ENCODE measurements at regions not wholly inside any gene's neighbourhood (a gene's known extent, or its start where the extent isn't known, plus 50 kb on each side); places are given as distances from the start of the nearest gene placed in this dataset.

DNA sequence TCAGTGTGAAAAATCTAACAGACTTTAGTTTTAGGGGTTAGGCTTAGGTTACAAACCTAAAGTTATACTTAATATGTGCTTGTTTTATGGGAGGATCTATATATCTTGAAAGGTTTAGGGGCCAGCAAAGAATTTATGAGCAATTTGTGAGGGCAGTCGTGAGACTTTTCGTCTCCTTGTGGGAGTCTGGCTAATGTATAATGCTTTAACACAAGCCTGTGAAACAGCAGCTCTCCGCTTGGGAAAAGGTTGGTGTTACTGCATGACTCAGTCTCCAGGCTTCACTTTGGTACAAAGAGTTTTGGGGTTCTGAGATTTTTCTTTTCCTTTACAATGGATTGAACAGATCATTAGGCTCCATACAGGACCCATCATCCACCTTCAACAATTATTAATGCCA is 79.0 kb upstream of the MFGE8 start:
- peaks cover 0 to 8% of the 10 kb centered on the region in 2 experiments; a peak in 1 of 4 replicates for H3K79me2 ChIP-seq (ENCODE audit: control insufficient read depth in 1 of 2, insufficient read depth in 2 of 2, low read length in 2 of 2)
- H2BK5ac ChIP-seq (ENCODE audit: low read depth, low read length): peak overlapping the region; percentile 99
- H2BK15ac ChIP-seq (ENCODE audit: low read length): no peak overlapping the region
- FAIRE-seq (peak; percentile 58), DNase-seq (ENCODE audit: low read depth in 1 of 2, low spot score in 2 of 2) (no peak)
- peak overlapping the region; percentile 99 for H2BK120ac ChIP-seq (replicated peaks; ENCODE audit: low read depth, low read length)
- H3K79me1 ChIP-seq (ENCODE audit: low read depth, low read length): no peaks in the 10 kb centered on the region
- no peaks in the 10 kb centered on the region for H4K20me1 ChIP-seq (replicated peaks in 1 of 2; ENCODE audit: control insufficient read depth in 1 of 2, insufficient read depth in 2 of 2, low read length in 2 of 2)
- H2BK20ac ChIP-seq (ENCODE audit: low read length): peak overlapping the region; percentile 77
- H3K4me3 ChIP-seq (ENCODE audit: extremely low read depth in 1 of 4, insufficient read depth in 2 of 4, low read depth in 3 of 4, low read length in 4 of 4): no peak overlapping the region; a peak in 1 of 8 replicates
- peak overlapping the region; percentile 91 for H3K56ac ChIP-seq (replicated peaks; ENCODE audit: insufficient read length, low read depth, low read length)
- no peak overlapping the region for H4K8ac ChIP-seq (ENCODE audit: extremely low read depth, insufficient read depth, low read length)
- peaks cover 6% of the 10 kb centered on the region for H3K23me2 ChIP-seq (ENCODE audit: low read depth, low read length)
- peak overlapping the region; percentile 83; the same call in 1 of the 2 replicates for H3K27ac ChIP-seq (ENCODE audit: low read depth, low read length)
- H3K18ac ChIP-seq (ENCODE audit: extremely low read depth, low read length): peak overlapping the region; percentile 97
- TF ChIP-seq RBBP5 (IDR thresholded peaks at IDR 0.05; ENCODE audit: borderline replicate concordance, low read depth, low read length): no peak
- TF ChIP-seq BRCA1 (IDR thresholded peaks at IDR 0.05; ENCODE audit: low read depth, low read length): no peak
- TF ChIP-seq JUN (IDR thresholded peaks at IDR 0.05; ENCODE audit: low read depth, low read length): no peak
- TF ChIP-seq SP2 (IDR thresholded peaks at IDR 0.05; ENCODE audit: low read length): no peak
- no peak for TF ChIP-seq EGR1 (IDR thresholded peaks at IDR 0.05; ENCODE audit: borderline replicate concordance, low read depth, low read length)
- 0 out of 3 replicates have a peak, but pooled peaks of 1 of the 2 experiments have one; percentile 3 for TF ChIP-seq POLR2A (IDR thresholded peaks at IDR 0.05; ENCODE audit: control extremely low read depth in 1 of 2, low read depth in 2 of 2, low read length in 2 of 2)
- 0 out of 2 replicates have a peak, but pooled peaks have one; percentile 27 for TF ChIP-seq POLR2AphosphoS5 (IDR thresholded peaks at IDR 0.05; ENCODE audit: low read depth, low read length)
- TF ChIP-seq TBP (IDR thresholded peaks at IDR 0.05; ENCODE audit: low read depth, low read length): no peak
- TF ChIP-seq SP1 (IDR thresholded peaks at IDR 0.05; ENCODE audit: low read depth, low read length): no peak
- TF ChIP-seq CBX5 (IDR thresholded peaks at IDR 0.05; ENCODE audit: low read depth, low read length): no peak
- no peak for TF ChIP-seq ASH2L (IDR thresholded peaks at IDR 0.05; ENCODE audit: low read length)
- H3K9ac ChIP-seq (replicated peaks in 1 of 4; ENCODE audit: extremely low read depth in 1 of 4, low read depth in 3 of 4, low read length in 3 of 4): no peak overlapping the region; a peak in 1 of 7 replicates
- WGBS, 2 experiments (ENCODE audit: extremely low coverage in 1 of 2, insufficient coverage in 1 of 2, insufficient read length in 1 of 2, insufficient replicate concordance in 2 of 2, low coverage in 1 of 2, low lambda C conversion rate in 2 of 2, missing lambda C conversion rate in 1 of 2): 77% methylated on average over 3 of the region's 3 CpGs; no CpG with 5 or more reads in 1 of the 2 experiments
- H3K23ac ChIP-seq (ENCODE audit: insufficient read length): no peak overlapping the region
- H3K4ac ChIP-seq (replicated peaks; ENCODE audit: insufficient read length, low read depth, low read length): peak overlapping the region; percentile 90
- peak overlapping the region; percentile 96 for H4K91ac ChIP-seq (replicated peaks; ENCODE audit: insufficient read length, low read length)
- H2AK5ac ChIP-seq (ENCODE audit: low read depth, low read length): peak overlapping the region; percentile 45; the same call in 1 of the 2 replicates
- H2AFZ ChIP-seq (ENCODE audit: low read length): no peak overlapping the region
- no peaks in the 10 kb centered on the region for H3K36me3 ChIP-seq (ENCODE audit: control insufficient read depth in 2 of 4, insufficient read depth in 4 of 4, low read length in 3 of 4)
- no peaks in the 10 kb centered on the region for H3K27me3 ChIP-seq (replicated peaks in 1 of 4; ENCODE audit: control insufficient read depth in 3 of 4, extremely low read depth in 1 of 4, insufficient read depth in 3 of 4, low read length in 3 of 4)
- no peak overlapping the region for H3K14ac ChIP-seq (ENCODE audit: insufficient read length)
- peak overlapping the region; percentile 91; the same call in 1 of the 2 replicates for H2BK12ac ChIP-seq (ENCODE audit: low read depth, low read length)
- ChIA-PET POLR2A (ENCODE audit: partially characterized antibody) (interaction anchor here (0.5 to 16.3 kb wide), 10 partner anchors 9 to 96 kb away, joined by 3 to 607 read pairs (median 5); partner anchors contain the start of genes ABHD2, HAPLN3 and MFGE8), CTCF (ENCODE audit: partially characterized antibody) (interaction anchor here (0.9 to 4.8 kb wide), 5 partner anchors 9 to 84 kb away, joined by 3 to 39 read pairs (median 3); no protein-coding TSS in a partner anchor)
- peaks cover 2 to 5% of the 10 kb centered on the region in 2 experiments; a peak in 1 of 4 replicates for H3K9me3 ChIP-seq (ENCODE audit: insufficient read depth in 2 of 2, low read depth in 1 of 2, low read length in 1 of 2)
- peak overlapping the region; percentile 82 for H4K5ac ChIP-seq (ENCODE audit: insufficient read length, low read depth, low read length)
- H3K4me1 ChIP-seq (replicated peaks in 1 of 4; ENCODE audit: control insufficient read depth in 3 of 4, insufficient read depth in 4 of 4, low read length in 3 of 4): peaks cover 16 to 44% (median 39%) of the 10 kb centered on the region in 4 experiments
- H3K4me2 ChIP-seq (ENCODE audit: insufficient read depth in 1 of 2, low read depth in 2 of 2, low read length in 2 of 2): peak overlapping the region in 1 of 2 experiments; percentile 69; a peak in 2 of 4 replicates

Data from H1 (cell line).